ENCODE measurements at regions not wholly inside any gene's neighbourhood (a gene's known extent, or its start where the extent isn't known, plus 50 kb on each side); places are given as distances from the start of the nearest gene placed in this dataset.

DNA sequence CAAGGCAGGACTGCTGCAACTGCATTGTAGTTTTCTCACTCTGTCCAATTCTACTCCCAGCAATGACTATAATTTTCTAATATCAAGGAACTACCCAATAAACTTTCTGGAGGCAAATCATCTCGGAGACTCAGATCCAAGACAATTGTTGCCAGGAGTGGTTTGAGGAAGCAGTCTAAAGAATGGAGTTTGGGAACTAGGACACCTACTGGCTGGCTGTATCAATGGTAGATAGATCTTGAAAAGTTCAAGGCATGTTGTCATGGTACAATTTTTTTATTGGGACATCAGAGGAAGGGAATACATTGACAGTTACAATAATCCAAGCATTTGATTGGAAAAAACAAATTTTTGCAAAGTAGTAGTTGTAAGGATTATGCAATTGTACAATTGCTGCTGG, 648.3 kb upstream of the SLITRK6 start:
- Histone ChIP-seq H3K4me1 (no peaks in the 10 kb centered on the region), H3K36me3 (no peaks in the 10 kb centered on the region), H3K27me3 (no peaks in the 10 kb centered on the region), H3K27ac (no peak overlapping the region), H3K9me3 (peaks cover 0 to 6% (median 0%) of the 10 kb centered on the region in 11 donors), H3K4me3 (no peak overlapping the region)
- WGBS, 2 donors = 55 to 79% methylated on average over 1 of the region's 1 CpG
- intact Hi-C loops (cut with DNase I) = no loop called here
- ATAC-seq = no peak
- DNase-seq = no peak
- TF ChIP-seq, protein P1, sequence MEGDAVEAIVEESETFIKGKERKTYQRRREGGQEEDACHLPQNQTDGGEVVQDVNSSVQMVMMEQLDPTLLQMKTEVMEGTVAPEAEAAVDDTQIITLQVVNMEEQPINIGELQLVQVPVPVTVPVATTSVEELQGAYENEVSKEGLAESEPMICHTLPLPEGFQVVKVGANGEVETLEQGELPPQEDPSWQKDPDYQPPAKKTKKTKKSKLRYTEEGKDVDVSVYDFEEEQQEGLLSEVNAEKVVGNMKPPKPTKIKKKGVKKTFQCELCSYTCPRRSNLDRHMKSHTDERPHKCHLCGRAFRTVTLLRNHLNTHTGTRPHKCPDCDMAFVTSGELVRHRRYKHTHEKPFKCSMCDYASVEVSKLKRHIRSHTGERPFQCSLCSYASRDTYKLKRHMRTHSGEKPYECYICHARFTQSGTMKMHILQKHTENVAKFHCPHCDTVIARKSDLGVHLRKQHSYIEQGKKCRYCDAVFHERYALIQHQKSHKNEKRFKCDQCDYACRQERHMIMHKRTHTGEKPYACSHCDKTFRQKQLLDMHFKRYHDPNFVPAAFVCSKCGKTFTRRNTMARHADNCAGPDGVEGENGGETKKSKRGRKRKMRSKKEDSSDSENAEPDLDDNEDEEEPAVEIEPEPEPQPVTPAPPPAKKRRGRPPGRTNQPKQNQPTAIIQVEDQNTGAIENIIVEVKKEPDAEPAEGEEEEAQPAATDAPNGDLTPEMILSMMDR (IDR thresholded peaks at IDR 0.05) = no peak

DNA sequence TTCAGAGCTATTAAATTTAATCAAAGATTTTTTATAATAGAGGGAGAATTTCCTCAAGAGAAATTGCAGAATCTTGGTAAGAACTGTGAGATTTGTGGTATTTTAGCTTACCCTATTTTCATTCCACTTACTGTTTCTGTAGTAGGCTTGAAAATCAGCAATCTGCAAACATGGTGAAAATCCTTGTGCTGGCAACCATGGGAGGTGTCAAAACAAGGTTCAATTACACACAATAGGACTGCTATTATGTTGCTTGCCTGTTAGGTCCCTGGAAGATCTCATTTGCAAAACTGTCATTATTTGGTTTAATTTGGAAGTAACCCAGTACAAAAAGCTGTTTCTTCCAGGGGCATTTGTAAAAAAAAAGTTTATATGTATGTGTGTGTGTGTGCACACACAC, 662.8 kb upstream of the SLITRK6 start:
- no peaks in the 10 kb centered on the region for H3K36me3 ChIP-seq
- DNase-seq = no peak
- TF ChIP-seq, protein P1 (IDR thresholded peaks at IDR 0.05) = no peak
- no peak overlapping the region for H3K27ac ChIP-seq
- intact Hi-C loops (cut with DNase I) = no loop called here
- H3K27me3 ChIP-seq = no peaks in the 10 kb centered on the region
- ATAC-seq = no peak
- no peaks in the 10 kb centered on the region for H3K4me1 ChIP-seq
- H3K4me3 ChIP-seq = no peak overlapping the region
- H3K9me3 ChIP-seq = peaks cover 0 to 3% (median 0%) of the 10 kb centered on the region in 11 donors

DNA sequence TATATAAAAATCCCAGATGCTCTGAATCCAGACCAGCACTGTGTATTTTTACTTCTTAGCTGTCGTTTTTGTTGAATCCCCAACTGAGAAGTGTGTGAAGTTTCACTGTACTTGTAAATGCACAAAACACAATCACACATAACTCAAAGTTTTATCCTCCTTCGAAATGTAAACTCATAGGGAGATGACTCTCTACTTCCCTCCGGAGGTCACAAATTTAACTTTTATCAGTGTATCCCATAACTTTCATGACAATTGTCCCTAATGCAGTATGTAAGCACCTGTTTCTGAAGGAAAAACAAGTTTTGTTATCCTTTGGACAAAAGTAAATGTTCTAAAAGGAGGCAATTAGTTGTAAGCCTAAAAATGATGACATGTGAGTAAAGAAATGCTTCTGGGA, 665.0 kb upstream of the SLITRK6 start:
- TF ChIP-seq, protein P1 (IDR thresholded peaks at IDR 0.05) = peak in 4 of 9 donors; percentile 2 to 22 (median 13)
- DNase-seq = no peak
- 50 to 58% methylated on average over 3 of the region's 3 CpGs for WGBS, 2 donors

DNA sequence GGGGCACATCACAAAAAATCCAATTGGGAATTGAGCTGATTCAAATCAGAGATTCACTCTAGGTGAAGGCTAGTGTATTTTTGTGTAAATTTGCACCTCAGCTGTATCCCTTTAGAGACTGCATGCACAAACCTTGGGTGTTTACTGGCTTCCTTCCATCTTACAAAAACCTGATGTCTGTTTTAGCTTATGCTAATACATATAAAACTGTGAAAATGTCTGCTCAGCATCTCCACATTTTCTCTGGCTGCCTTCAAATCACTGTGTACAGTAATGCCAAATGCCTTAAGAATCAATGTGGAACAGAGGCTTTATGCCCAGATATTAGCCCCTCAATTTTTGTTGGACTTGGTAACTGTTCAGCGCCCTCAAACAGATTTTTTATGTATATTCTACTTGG, 675.8 kb upstream of the SLITRK6 start:
- Histone ChIP-seq H3K27ac (no peak overlapping the region), H3K27me3 (no peaks in the 10 kb centered on the region), H3K36me3 (no peaks in the 10 kb centered on the region), H3K4me3 (no peak overlapping the region), H3K9me3 (peaks cover 0 to 25% (median 0%) of the 10 kb centered on the region in 11 donors), H3K4me1 (no peaks in the 10 kb centered on the region)
- no peak for ATAC-seq
- DNase-seq = no peak
- intact Hi-C loops (cut with DNase I) = no loop called here
- TF ChIP-seq, protein P1 (IDR thresholded peaks at IDR 0.05) = no peak
- whole genome bisulfite sequencing, 2 donors = 83 to 86% methylated on average over 1 of the region's 1 CpG

More for the DNA sequence above, 665.0 kb upstream of the SLITRK6 start:
- Histone ChIP-seq H3K27me3 (no peaks in the 10 kb centered on the region), H3K27ac (no peak overlapping the region), H3K36me3 (no peaks in the 10 kb centered on the region), H3K9me3 (peaks cover 0 to 14% (median 0%) of the 10 kb centered on the region in 11 donors), H3K4me3 (no peak overlapping the region), H3K4me1 (no peaks in the 10 kb centered on the region)
- intact Hi-C loops (cut with DNase I) = no loop called here
- no peak for ATAC-seq
